ENCODE measurements at regions not wholly inside any gene's neighbourhood (a gene's known extent, or its start where the extent isn't known, plus 50 kb on each side); places are given as distances from the start of the nearest gene placed in this dataset.

GRCh38 chr13:110030394-110030928 is 244.1 kb upstream of the IRS2 start:
- Histone ChIP-seq H3K9me3 (ENCODE audit: control insufficient read depth in 5 of 5, low read length in 5 of 5) (no peaks in the 10 kb centered on the region), H3K27ac (ENCODE audit: low read depth, low read length) (no peak overlapping the region), H3K27me3 (ENCODE audit: control insufficient read depth in 5 of 5, insufficient read depth in 4 of 5, low read length in 5 of 5) (no peaks in the 10 kb centered on the region), H3K9ac (ENCODE audit: low read length in 5 of 5) (no peak overlapping the region), H3K4me3 (ENCODE audit: low read depth in 1 of 5, low read length in 5 of 5) (no peak overlapping the region), H3K36me3 (ENCODE audit: control insufficient read depth in 5 of 5, insufficient read depth in 5 of 5, low read length in 5 of 5) (no peaks in the 10 kb centered on the region), H3K4me1 (ENCODE audit: control insufficient read depth in 5 of 5, insufficient read depth in 5 of 5, low read length in 5 of 5) (no peaks in the 10 kb centered on the region)

- Histone ChIP-seq H3K9ac (ENCODE audit: low read length in 5 of 5) (no peak overlapping the region), H3K4me1 (ENCODE audit: control insufficient read depth in 5 of 5, insufficient read depth in 5 of 5, low read length in 5 of 5) (peaks cover 0 to 5% (median 4%) of the 10 kb centered on the region in 5 donors), H3K27ac (ENCODE audit: low read depth, low read length) (no peak overlapping the region), H3K36me3 (ENCODE audit: control insufficient read depth in 5 of 5, insufficient read depth in 5 of 5, low read length in 5 of 5) (no peaks in the 10 kb centered on the region), H3K27me3 (ENCODE audit: control insufficient read depth in 5 of 5, insufficient read depth in 4 of 5, low read length in 5 of 5) (no peaks in the 10 kb centered on the region), H3K9me3 (ENCODE audit: control insufficient read depth in 5 of 5, low read length in 5 of 5) (no peaks in the 10 kb centered on the region), H3K4me3 (ENCODE audit: low read depth in 1 of 5, low read length in 5 of 5) (no peak overlapping the region)
Measured at GRCh38 chr13:110028838-110029621, 242.6 kb upstream of the IRS2 start.

- Histone ChIP-seq H3K4me1 (ENCODE audit: control insufficient read depth in 5 of 5, insufficient read depth in 5 of 5, low read length in 5 of 5) (peaks cover 0 to 12% (median 11%) of the 10 kb centered on the region in 5 donors), H3K9ac (ENCODE audit: low read length in 5 of 5) (no peak overlapping the region), H3K9me3 (ENCODE audit: control insufficient read depth in 5 of 5, low read length in 5 of 5) (no peaks in the 10 kb centered on the region), H3K27me3 (ENCODE audit: control insufficient read depth in 5 of 5, insufficient read depth in 4 of 5, low read length in 5 of 5) (no peaks in the 10 kb centered on the region), H3K27ac (ENCODE audit: low read depth, low read length) (no peak overlapping the region), H3K4me3 (ENCODE audit: low read depth in 1 of 5, low read length in 5 of 5) (no peak overlapping the region), H3K36me3 (ENCODE audit: control insufficient read depth in 5 of 5, insufficient read depth in 5 of 5, low read length in 5 of 5) (no peaks in the 10 kb centered on the region)
Measured at GRCh38 chr13:110028311-110028710, 241.9 kb upstream of the IRS2 start.

DNA sequence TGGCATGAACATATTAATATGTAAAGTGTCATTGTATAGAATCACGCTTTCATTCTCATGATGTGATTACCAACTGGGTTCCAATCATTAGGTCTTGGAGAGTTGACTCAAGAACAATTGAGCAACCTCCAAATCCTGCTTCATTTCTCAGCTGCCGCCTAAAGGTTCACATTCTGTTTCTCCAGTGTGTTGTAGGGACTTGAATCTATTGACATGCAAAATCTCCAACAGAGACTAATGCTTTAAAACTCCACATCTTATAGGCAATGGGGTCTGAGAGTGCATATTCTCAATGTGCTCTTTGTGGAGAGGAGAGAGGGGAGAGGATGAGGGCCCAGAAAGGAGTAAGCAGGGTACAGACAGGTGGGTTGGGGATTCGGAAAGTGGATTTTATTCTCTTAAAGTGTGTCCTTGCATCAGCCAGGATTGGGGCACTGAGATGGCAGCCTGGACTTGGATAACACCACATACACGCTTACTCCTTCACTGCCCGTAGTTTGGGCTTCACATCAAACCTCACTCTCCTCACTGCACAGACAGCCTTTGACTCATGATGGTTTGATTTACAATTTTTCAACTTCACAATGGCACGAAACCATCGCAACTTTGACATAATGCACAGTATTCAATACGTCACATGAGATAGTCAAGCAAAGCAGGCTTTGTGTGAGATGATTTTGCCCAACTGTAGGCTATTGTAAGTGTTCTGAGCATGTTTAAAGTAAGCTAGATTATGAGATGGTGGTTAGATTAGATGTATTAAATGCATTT is 241.3 kb upstream of the IRS2 start:
- peaks cover 0 to 14% (median 11%) of the 10 kb centered on the region in 5 donors for H3K4me1 ChIP-seq (ENCODE audit: control insufficient read depth in 5 of 5, insufficient read depth in 5 of 5, low read length in 5 of 5)

GRCh38 chr13:110024645-110024980 is 238.2 kb upstream of the IRS2 start:
- Histone ChIP-seq H3K4me1 (ENCODE audit: control insufficient read depth in 5 of 5, insufficient read depth in 5 of 5, low read length in 5 of 5) (peaks cover 0 to 14% (median 11%) of the 10 kb centered on the region in 5 donors), H3K9ac (ENCODE audit: low read length in 5 of 5) (no peak overlapping the region), H3K9me3 (ENCODE audit: control insufficient read depth in 5 of 5, low read length in 5 of 5) (no peaks in the 10 kb centered on the region), H3K27ac (ENCODE audit: low read depth, low read length) (no peak overlapping the region), H3K4me3 (ENCODE audit: low read depth in 1 of 5, low read length in 5 of 5) (no peak overlapping the region), H3K36me3 (ENCODE audit: control insufficient read depth in 5 of 5, insufficient read depth in 5 of 5, low read length in 5 of 5) (no peaks in the 10 kb centered on the region), H3K27me3 (ENCODE audit: control insufficient read depth in 5 of 5, insufficient read depth in 4 of 5, low read length in 5 of 5) (no peaks in the 10 kb centered on the region)

More for the DNA sequence above, 241.3 kb upstream of the IRS2 start:
- H3K4me3 ChIP-seq (ENCODE audit: low read depth in 1 of 5, low read length in 5 of 5), result no peak overlapping the region
- no peaks in the 10 kb centered on the region for H3K36me3 ChIP-seq (ENCODE audit: control insufficient read depth in 5 of 5, insufficient read depth in 5 of 5, low read length in 5 of 5)
- no peak overlapping the region for H3K27ac ChIP-seq (ENCODE audit: low read depth, low read length)
- no peaks in the 10 kb centered on the region for H3K9me3 ChIP-seq (ENCODE audit: control insufficient read depth in 5 of 5, low read length in 5 of 5)
- H3K9ac ChIP-seq (ENCODE audit: low read length in 5 of 5), result no peak overlapping the region
- no peaks in the 10 kb centered on the region for H3K27me3 ChIP-seq (ENCODE audit: control insufficient read depth in 5 of 5, insufficient read depth in 4 of 5, low read length in 5 of 5)

GRCh38 chr13:110023729-110024644 is 237.6 kb upstream of the IRS2 start:
- Histone ChIP-seq H3K4me3 (ENCODE audit: low read depth in 1 of 5, low read length in 5 of 5) (no peak overlapping the region), H3K27ac (ENCODE audit: low read depth, low read length) (no peak overlapping the region)

GRCh38 chr13:110018009-110018408 is 231.6 kb upstream of the IRS2 start:
- no peak overlapping the region for H3K9ac ChIP-seq (ENCODE audit: low read length in 5 of 5)
- no peaks in the 10 kb centered on the region for H3K9me3 ChIP-seq (ENCODE audit: control insufficient read depth in 5 of 5, low read length in 5 of 5)
- peaks cover 0 to under 1% (median 0%) of the 10 kb centered on the region in 5 donors for H3K4me1 ChIP-seq (ENCODE audit: control insufficient read depth in 5 of 5, insufficient read depth in 5 of 5, low read length in 5 of 5)
- H3K27ac ChIP-seq (ENCODE audit: low read depth, low read length), result no peak overlapping the region
- no peaks in the 10 kb centered on the region for H3K36me3 ChIP-seq (ENCODE audit: control insufficient read depth in 5 of 5, insufficient read depth in 5 of 5, low read length in 5 of 5)
- no peak overlapping the region for H3K4me3 ChIP-seq (ENCODE audit: low read depth in 1 of 5, low read length in 5 of 5)
- H3K27me3 ChIP-seq (ENCODE audit: control insufficient read depth in 5 of 5, insufficient read depth in 4 of 5, low read length in 5 of 5), result peaks cover 0 to 5% (median 0%) of the 10 kb centered on the region in 5 donors

More at GRCh38 chr13:110023729-110024644, 237.6 kb upstream of the IRS2 start:
- Histone ChIP-seq H3K27me3 (ENCODE audit: control insufficient read depth in 5 of 5, insufficient read depth in 4 of 5, low read length in 5 of 5) (no peaks in the 10 kb centered on the region), H3K9ac (ENCODE audit: low read length in 5 of 5) (no peak overlapping the region), H3K4me1 (ENCODE audit: control insufficient read depth in 5 of 5, insufficient read depth in 5 of 5, low read length in 5 of 5) (peaks cover 0 to 14% (median 11%) of the 10 kb centered on the region in 5 donors), H3K36me3 (ENCODE audit: control insufficient read depth in 5 of 5, insufficient read depth in 5 of 5, low read length in 5 of 5) (no peaks in the 10 kb centered on the region), H3K9me3 (ENCODE audit: control insufficient read depth in 5 of 5, low read length in 5 of 5) (no peaks in the 10 kb centered on the region)

GRCh38 chr13:110017379-110017778 is 231.0 kb upstream of the IRS2 start:
- Histone ChIP-seq H3K9ac (ENCODE audit: low read length in 5 of 5) (no peak overlapping the region), H3K27ac (ENCODE audit: low read depth, low read length) (no peak overlapping the region), H3K36me3 (ENCODE audit: control insufficient read depth in 5 of 5, insufficient read depth in 5 of 5, low read length in 5 of 5) (no peaks in the 10 kb centered on the region), H3K4me1 (ENCODE audit: control insufficient read depth in 5 of 5, insufficient read depth in 5 of 5, low read length in 5 of 5) (no peaks in the 10 kb centered on the region), H3K9me3 (ENCODE audit: control insufficient read depth in 5 of 5, low read length in 5 of 5) (no peaks in the 10 kb centered on the region), H3K27me3 (ENCODE audit: control insufficient read depth in 5 of 5, insufficient read depth in 4 of 5, low read length in 5 of 5) (peaks cover 0 to 5% (median 0%) of the 10 kb centered on the region in 5 donors), H3K4me3 (ENCODE audit: low read depth in 1 of 5, low read length in 5 of 5) (no peak overlapping the region)

DNA sequence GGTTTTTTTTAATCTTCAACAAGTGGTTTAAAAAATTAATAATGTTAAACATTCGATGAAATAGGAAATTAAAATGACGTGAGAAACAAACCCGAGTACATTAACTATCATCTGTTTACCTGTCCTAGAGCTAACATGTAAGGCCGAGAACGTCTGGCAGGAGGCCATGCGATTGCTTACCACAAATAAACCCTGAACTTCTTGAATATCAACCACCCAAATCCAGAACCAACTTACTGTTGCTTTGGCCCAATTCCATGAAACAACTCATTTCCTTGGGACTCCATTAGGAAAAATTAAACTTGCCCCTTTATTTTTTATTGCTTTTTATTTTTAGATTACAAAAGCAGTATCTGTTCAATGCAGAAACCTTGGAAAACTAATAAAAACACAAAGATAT is 228.9 kb upstream of the IRS2 start:
- Histone ChIP-seq H3K4me1 (ENCODE audit: control insufficient read depth in 5 of 5, insufficient read depth in 5 of 5, low read length in 5 of 5) (no peaks in the 10 kb centered on the region), H3K9ac (ENCODE audit: low read length in 5 of 5) (no peak overlapping the region), H3K4me3 (ENCODE audit: low read depth in 1 of 5, low read length in 5 of 5) (no peak overlapping the region), H3K27me3 (ENCODE audit: control insufficient read depth in 5 of 5, insufficient read depth in 4 of 5, low read length in 5 of 5) (peaks cover 0 to 5% (median 0%) of the 10 kb centered on the region in 5 donors), H3K27ac (ENCODE audit: low read depth, low read length) (no peak overlapping the region), H3K36me3 (ENCODE audit: control insufficient read depth in 5 of 5, insufficient read depth in 5 of 5, low read length in 5 of 5) (no peaks in the 10 kb centered on the region), H3K9me3 (ENCODE audit: control insufficient read depth in 5 of 5, low read length in 5 of 5) (no peaks in the 10 kb centered on the region)
